ENCODE measurements at regions not wholly inside any gene's neighbourhood (a gene's known extent, or its start where the extent isn't known, plus 50 kb on each side); places are given as distances from the start of the nearest gene placed in this dataset.

DNA sequence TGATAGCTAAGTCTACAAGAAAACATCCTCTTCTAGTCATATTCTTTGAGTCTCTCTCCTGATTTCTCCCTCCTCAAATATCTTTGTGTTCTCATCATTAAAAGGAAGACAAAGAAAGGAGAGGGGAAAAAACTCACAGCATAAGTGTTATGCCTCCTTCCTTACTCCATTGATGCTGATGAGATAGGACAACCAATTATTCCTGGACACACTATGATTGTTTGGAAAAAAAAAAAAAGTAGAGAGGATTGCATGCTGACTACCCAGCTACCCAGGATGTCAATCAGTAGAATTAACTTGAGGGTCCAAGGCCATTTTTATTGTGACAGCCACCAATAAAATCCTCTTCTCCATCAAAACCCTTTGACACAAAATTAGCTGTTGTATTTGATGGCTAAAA lies 299.1 kb upstream of the CDH8 start:
- TF ChIP-seq, protein P1, sequence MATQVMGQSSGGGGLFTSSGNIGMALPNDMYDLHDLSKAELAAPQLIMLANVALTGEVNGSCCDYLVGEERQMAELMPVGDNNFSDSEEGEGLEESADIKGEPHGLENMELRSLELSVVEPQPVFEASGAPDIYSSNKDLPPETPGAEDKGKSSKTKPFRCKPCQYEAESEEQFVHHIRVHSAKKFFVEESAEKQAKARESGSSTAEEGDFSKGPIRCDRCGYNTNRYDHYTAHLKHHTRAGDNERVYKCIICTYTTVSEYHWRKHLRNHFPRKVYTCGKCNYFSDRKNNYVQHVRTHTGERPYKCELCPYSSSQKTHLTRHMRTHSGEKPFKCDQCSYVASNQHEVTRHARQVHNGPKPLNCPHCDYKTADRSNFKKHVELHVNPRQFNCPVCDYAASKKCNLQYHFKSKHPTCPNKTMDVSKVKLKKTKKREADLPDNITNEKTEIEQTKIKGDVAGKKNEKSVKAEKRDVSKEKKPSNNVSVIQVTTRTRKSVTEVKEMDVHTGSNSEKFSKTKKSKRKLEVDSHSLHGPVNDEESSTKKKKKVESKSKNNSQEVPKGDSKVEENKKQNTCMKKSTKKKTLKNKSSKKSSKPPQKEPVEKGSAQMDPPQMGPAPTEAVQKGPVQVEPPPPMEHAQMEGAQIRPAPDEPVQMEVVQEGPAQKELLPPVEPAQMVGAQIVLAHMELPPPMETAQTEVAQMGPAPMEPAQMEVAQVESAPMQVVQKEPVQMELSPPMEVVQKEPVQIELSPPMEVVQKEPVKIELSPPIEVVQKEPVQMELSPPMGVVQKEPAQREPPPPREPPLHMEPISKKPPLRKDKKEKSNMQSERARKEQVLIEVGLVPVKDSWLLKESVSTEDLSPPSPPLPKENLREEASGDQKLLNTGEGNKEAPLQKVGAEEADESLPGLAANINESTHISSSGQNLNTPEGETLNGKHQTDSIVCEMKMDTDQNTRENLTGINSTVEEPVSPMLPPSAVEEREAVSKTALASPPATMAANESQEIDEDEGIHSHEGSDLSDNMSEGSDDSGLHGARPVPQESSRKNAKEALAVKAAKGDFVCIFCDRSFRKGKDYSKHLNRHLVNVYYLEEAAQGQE (IDR thresholded peaks at IDR 0.05; ENCODE audit: insufficient read depth in 1 of 2, low read depth in 2 of 2, low read length in 2 of 2), result no peak
- TF ChIP-seq FOXP2 (optimal IDR thresholded peaks at IDR 0.05; ENCODE audit: borderline replicate concordance, extremely low read depth, extremely low read length, insufficient read depth), result no peak
- TF ChIP-seq SIN3A (IDR thresholded peaks at IDR 0.05; ENCODE audit: borderline replicate concordance, insufficient read depth, low read length), result no peak
- no peak for TF ChIP-seq TAF1 (IDR thresholded peaks at IDR 0.05; ENCODE audit: borderline replicate concordance, insufficient read depth, low read length)
- no peak for TF ChIP-seq POLR2AphosphoS5 (IDR thresholded peaks at IDR 0.05; ENCODE audit: low read depth, low read length)

- TF ChIP-seq SIN3A (IDR thresholded peaks at IDR 0.05; ENCODE audit: borderline replicate concordance, insufficient read depth, low read length) (no peak), POLR2AphosphoS5 (IDR thresholded peaks at IDR 0.05; ENCODE audit: low read depth, low read length) (no peak), TAF1 (IDR thresholded peaks at IDR 0.05; ENCODE audit: borderline replicate concordance, insufficient read depth, low read length) (no peak), FOXP2 (optimal IDR thresholded peaks at IDR 0.05; ENCODE audit: borderline replicate concordance, extremely low read depth, extremely low read length, insufficient read depth) (no peak)
- TF ChIP-seq, protein P1 (IDR thresholded peaks at IDR 0.05; ENCODE audit: insufficient read depth in 1 of 2, low read depth in 2 of 2, low read length in 2 of 2), result no peak
Measured at GRCh38 chr16:62321606-62322005, 285.4 kb upstream of the CDH8 start.

DNA sequence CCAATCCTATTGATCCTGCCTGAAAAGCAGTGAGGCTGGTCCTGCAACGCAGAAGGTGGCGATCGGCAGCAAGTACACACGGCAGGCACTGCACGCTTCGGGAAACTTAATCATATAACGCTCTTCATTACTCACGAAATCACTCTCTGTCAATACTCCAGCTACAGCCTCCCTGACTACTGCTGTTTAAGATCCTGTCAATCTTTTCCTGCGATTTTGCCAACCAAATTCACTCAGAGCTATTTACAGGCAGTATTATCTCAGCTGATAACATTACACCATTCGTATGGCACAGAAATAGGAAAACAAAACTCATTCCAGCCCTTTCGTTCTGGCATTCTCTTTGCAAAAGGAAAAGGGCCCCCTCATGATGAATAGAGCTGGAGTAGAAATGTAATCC lies 262.4 kb upstream of the CDH8 start:
- TF ChIP-seq TAF1 (IDR thresholded peaks at IDR 0.05; ENCODE audit: borderline replicate concordance, insufficient read depth, low read length) (no peak), SIN3A (IDR thresholded peaks at IDR 0.05; ENCODE audit: borderline replicate concordance, insufficient read depth, low read length) (no peak), FOXP2 (optimal IDR thresholded peaks at IDR 0.05; ENCODE audit: borderline replicate concordance, extremely low read depth, extremely low read length, insufficient read depth) (no peak), POLR2AphosphoS5 (IDR thresholded peaks at IDR 0.05; ENCODE audit: low read depth, low read length) (no peak)
- TF ChIP-seq, protein P1 (IDR thresholded peaks at IDR 0.05; ENCODE audit: insufficient read depth in 1 of 2, low read depth in 2 of 2, low read length in 2 of 2), result no peak

DNA sequence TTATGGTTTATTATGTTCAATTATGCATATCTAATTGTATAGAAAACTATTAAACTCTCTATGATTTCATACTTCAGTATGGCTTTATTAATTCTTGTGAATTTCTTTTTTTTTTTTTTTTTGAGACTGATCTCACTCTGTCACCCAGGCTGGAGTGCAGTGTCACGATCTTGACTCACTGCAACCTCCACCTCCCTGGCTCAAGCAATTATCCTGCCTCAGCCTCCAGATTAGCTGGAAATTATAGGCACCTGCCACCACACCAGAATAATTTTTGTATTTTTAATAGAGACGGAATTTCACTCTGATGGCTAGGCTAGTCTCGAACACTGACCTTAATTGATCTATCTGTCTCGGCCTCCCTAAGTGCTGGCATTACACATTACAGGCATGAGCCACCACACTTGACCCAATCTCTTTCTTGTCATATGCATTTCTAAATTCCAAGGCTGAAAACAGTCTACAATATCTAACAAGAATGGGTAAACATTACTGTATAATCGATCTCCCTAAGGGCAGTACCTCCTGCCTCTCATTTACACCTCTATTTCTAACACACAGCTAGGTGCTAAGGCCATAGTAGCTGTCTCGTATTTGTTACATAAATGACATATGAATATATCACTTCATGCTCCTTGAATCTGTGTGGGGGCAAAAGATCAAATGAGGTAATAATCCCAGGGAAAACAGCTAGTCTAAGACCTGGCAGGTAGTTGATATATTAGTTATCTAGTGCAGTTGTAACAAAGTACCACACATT lies 258.2 kb upstream of the CDH8 start:
- TF ChIP-seq POLR2AphosphoS5 (IDR thresholded peaks at IDR 0.05; ENCODE audit: low read depth, low read length) (no peak), FOXP2 (optimal IDR thresholded peaks at IDR 0.05; ENCODE audit: borderline replicate concordance, extremely low read depth, extremely low read length, insufficient read depth) (no peak), TAF1 (IDR thresholded peaks at IDR 0.05; ENCODE audit: borderline replicate concordance, insufficient read depth, low read length) (no peak), SIN3A (IDR thresholded peaks at IDR 0.05; ENCODE audit: borderline replicate concordance, insufficient read depth, low read length) (no peak)
- TF ChIP-seq, protein P1 (IDR thresholded peaks at IDR 0.05; ENCODE audit: insufficient read depth in 1 of 2, low read depth in 2 of 2, low read length in 2 of 2), result no peak

Data from PFSK-1 (cell line).